SK-N-MC (cell line): ENCODE measurements at regions not wholly inside any gene's neighbourhood (a gene's known extent, or its start where the extent isn't known, plus 50 kb on each side); places are given as distances from the start of the nearest gene placed in this dataset.

ENCODE experiments used
- EZH2 ChIP-seq: fragments of 200-600 bp; sonication (generic); IDR thresholded peaks from one replicate; pipeline ENCODE4 v1.6.1; 2017; ENCODE audit warnings: antibody characterized with exemption
- FOXP2 ChIP-seq: optimal IDR thresholded peaks from 2 replicates; pipeline ENCODE3; 2011; ENCODE audit warnings: mild to moderate bottlenecking, moderate library complexity; ENCODE audit not compliant: insufficient read depth; ENCODE audit errors: extremely low read length, control extremely low read depth
- POLR2AphosphoS5 ChIP-seq: IDR thresholded peaks from 2 replicates; pipeline ENCODE4 v1.6.1; 2012; ENCODE audit warnings: mild to moderate bottlenecking, low read depth, low read length, borderline replicate concordance

- TF ChIP-seq EZH2 (no peak), POLR2AphosphoS5 (no peak), FOXP2 (no peak)
These were observed 719.4 kb upstream of the ADAMTS16 start for GRCh38 chr5:4420681-4421080.
